ENCODE measurements at regions not wholly inside any gene's neighbourhood (a gene's known extent, or its start where the extent isn't known, plus 50 kb on each side); places are given as distances from the start of the nearest gene placed in this dataset.
"Not testable (repeated sequence)": the region's sequence is repeated elsewhere in the genome, so short reads cannot be mapped to it uniquely, and the experiment has no call there.

- not testable (repeated sequence) for TF ChIP-seq CTCF (conservative IDR thresholded peaks at IDR 0.05 in 1 of 2, IDR thresholded peaks at IDR 0.05 in 1 of 2; ENCODE audit: low read depth in 1 of 2, low read length in 2 of 2); EZH2 (IDR thresholded peaks at IDR 0.05; ENCODE audit: low read length, missing control alignments)
Measured at GRCh38 chr21:5067326-5068048, 5453.9 kb upstream of the TPTE start.
